Choroid plexus epithelial cell (primary cell): ENCODE measurements at regions not wholly inside any gene's neighbourhood (a gene's known extent, or its start where the extent isn't known, plus 50 kb on each side); places are given as distances from the start of the nearest gene placed in this dataset.
A peak's percentile ranks its signal among the peaks of the same experiment; 100 is the strongest.

ENCODE experiments used
- DNase-seq: peaks from one replicate; pipeline ENCODE4 v3.0.0-alpha.2; 2010; ENCODE audit warnings: low read depth
- H3K4me3 ChIP-seq: 2 replicates; pipeline ENCODE4 v1.5.1; 2011; ENCODE audit warnings: low read depth, mild to moderate bottlenecking, control low read depth, low read length, moderate library complexity
- TF ChIP-seq, protein P1 (sequence below): conservative IDR thresholded peaks from 2 replicates; pipeline ENCODE4 v1.5.1; 2011; ENCODE audit warnings: low read depth, mild to moderate bottlenecking, control low read depth, inconsistent platforms, low read length, moderate library complexity

DNA sequence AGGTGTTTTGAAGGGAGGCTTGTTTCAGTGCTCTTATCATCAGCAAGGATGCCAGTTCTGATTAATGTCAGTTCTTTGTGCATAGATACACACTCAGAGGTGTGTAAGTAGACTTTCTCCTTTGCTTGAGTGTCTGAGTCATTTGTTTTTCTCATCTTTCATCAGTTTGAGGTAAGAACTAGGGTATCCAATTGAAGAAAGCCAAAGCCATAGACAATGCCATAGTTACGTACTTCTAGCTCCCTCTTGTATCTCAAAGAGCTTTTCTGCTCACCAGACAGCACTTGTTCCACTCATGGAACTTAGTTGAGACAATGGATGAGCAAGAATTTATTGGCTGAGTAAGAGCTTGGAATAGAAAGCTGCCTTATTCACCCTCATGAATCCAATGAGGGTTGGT lies 520.1 kb downstream of the PIK3C3 start:
- H3K4me3 ChIP-seq: no peak overlapping the region
- no peak for DNase-seq
- TF ChIP-seq, protein P1, sequence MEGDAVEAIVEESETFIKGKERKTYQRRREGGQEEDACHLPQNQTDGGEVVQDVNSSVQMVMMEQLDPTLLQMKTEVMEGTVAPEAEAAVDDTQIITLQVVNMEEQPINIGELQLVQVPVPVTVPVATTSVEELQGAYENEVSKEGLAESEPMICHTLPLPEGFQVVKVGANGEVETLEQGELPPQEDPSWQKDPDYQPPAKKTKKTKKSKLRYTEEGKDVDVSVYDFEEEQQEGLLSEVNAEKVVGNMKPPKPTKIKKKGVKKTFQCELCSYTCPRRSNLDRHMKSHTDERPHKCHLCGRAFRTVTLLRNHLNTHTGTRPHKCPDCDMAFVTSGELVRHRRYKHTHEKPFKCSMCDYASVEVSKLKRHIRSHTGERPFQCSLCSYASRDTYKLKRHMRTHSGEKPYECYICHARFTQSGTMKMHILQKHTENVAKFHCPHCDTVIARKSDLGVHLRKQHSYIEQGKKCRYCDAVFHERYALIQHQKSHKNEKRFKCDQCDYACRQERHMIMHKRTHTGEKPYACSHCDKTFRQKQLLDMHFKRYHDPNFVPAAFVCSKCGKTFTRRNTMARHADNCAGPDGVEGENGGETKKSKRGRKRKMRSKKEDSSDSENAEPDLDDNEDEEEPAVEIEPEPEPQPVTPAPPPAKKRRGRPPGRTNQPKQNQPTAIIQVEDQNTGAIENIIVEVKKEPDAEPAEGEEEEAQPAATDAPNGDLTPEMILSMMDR: no peak

DNA sequence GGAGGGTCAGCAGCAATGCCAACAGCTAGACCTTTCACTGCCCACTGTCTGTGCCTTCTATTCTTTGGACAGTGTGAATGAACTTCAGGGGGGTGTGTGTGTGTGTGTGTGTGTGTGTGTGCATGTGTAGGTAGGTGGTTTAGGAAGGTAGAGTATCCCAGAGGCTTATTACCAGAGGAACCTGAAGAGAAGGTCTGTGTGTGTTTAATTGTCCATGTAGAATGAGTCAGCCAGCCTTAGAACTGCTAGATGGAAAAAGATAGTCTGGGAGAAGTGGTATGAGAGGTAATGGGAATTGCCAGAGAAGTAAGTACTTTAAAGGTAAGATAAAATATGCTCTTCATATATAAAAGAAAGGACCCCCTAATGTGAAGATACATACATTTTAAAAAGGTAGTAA lies 522.2 kb downstream of the PIK3C3 start:
- TF ChIP-seq, protein P1: no peak
- DNase-seq: no peak
- H3K4me3 ChIP-seq: no peak overlapping the region

DNA sequence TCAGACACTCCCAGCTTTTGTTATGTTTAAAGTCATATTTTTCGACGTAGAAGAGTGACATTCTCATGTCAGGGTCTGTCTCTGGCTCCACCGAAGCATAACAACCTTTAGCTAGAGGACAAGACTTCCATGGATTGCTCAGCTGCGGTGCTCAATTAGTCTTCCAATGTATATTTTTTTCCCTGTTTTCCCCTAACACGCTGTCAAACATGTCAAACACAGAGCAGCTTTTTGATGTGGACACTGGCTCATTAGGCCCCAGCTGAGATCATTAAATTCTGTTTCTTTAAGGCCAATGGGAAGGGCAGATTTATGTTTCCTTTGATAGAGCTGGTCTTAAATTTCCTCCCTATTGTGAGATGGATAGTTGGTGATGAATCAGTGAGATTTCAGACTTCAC lies 525.4 kb downstream of the PIK3C3 start:
- no peak overlapping the region for H3K4me3 ChIP-seq
- TF ChIP-seq, protein P1: no peak
- DNase-seq: no peak

DNA sequence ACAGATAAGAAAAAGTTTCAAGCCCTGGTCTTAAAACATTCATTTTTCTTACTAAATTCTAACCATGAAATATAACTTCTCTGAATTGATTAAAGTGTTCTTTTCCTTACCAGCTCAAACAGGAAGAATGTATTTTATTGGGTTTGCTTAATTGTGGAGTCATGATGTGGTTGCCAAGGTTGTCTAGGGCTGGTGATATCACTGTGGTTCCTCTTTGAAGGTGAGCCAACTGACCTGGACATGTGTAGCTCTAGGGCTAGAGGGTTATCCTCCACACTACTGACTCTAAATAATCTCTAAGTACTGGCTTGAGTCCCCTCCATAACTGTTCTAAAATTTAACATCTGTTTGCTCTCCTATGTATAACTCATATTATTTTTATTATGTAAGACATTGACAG lies 529.6 kb downstream of the PIK3C3 start:
- TF ChIP-seq, protein P1: no peak
- no peak for DNase-seq
- no peak overlapping the region for H3K4me3 ChIP-seq

DNA sequence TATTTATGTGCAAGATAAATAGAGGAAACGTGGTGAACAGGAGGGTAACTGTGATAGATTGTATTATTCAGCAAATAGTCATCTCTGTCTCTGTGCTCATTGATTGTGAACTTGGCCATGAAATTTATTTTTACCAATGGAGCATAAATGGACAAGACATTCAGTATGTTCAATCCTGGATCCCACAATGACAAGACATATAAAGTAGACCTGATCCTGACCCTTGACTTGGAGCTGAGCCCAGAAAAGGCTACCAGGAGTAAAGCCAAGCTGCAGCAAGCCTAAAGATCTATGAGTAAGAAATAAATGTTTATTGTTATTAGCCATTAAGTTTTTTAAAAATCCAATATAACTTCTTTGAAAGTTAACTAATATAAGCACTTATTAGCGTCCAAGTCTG lies 531.2 kb downstream of the PIK3C3 start:
- H3K4me3 ChIP-seq: no peak overlapping the region
- DNase-seq: peak; percentile 6
- TF ChIP-seq, protein P1: no peak

DNA sequence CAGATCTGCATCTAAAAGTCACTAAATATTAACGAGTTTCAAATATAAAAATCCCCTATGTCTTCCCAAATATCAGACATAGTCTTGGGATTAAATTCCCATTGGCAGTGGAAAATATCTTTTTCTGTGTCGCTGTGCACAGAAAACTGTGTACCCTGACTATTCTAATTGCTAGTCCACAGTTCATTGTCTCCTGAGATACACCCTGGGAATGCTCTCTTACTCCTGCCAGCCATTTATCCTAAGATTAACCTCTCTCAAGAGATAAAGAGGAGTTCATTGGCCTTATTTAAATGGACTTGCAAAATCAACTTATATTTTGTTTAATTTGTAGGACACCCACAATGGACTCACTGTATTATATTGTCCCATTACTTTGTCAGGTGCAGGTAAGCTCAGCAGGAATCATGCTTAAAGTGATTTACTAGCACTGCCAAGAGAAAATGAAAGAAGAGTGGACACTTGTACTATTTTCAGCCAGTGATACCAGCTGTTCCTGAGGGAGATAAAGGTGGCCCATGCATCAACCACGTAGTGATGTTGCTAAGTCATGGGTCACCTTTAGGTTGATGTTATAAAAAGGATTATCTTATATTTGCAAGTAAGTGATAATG lies 553.8 kb downstream of the PIK3C3 start:
- TF ChIP-seq, protein P1: no peak
- DNase-seq: no peak
- no peak overlapping the region for H3K4me3 ChIP-seq

DNA sequence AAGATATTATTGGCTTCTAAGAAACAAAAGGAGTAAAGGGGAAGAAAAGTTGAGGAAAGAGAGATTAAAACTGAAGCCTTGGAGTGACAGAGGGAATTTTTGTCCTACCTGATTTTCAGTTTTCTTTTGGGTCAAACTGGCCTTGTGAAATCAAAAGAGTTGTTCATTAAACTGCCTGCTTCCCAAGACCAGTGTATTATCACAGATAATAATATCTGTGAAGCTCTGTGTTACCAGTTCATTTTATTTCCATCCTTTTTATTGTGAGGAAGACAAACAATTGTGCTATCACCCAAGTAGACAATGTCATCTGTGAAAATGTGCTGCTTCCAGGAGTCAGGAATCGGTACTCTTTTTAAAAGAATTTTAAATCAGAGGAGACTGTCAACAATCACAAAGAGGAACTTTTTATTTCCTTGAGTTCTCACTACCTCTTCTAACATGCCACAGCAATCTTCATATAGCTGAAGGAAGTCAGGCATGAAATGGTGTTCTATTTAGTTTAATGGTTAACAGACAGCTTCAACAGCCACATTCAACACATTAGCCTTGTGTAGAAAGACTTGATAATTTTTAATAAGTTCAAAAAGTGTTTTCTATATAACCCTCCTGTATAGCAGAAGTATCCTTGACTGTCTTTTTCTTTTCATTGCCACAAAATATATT lies 554.8 kb downstream of the PIK3C3 start:
- H3K4me3 ChIP-seq: no peak overlapping the region
- DNase-seq: no peak
- TF ChIP-seq, protein P1: no peak
